HepG2 (cell line): ENCODE measurements at regions not wholly inside any gene's neighbourhood (a gene's known extent, or its start where the extent isn't known, plus 50 kb on each side); places are given as distances from the start of the nearest gene placed in this dataset.

Source experiments
- ARHGAP35 ChIP-seq: sonication (generic); formaldehyde crosslinking; IDR thresholded peaks from 2 replicates; pipeline ENCODE4 v1.9.0; 2022; ENCODE audit warnings: mild to moderate bottlenecking, inconsistent platforms, moderate library complexity, missing genetic modification reagents, borderline replicate concordance
- BHLHE40 ChIP-seq: IDR thresholded peaks from 2 replicates; pipeline ENCODE4 v1.6.1; 2011; ENCODE audit warnings: low read length, improper control_type of control experiment
- CC2D1A ChIP-seq: sonication (generic); formaldehyde crosslinking; IDR thresholded peaks from 2 replicates; pipeline ENCODE4 v1.8.1; 2023; ENCODE audit warnings: mild to moderate bottlenecking, missing genetic modification reagents
- CHD2 ChIP-seq: IDR thresholded peaks from 2 replicates; pipeline ENCODE4 v1.6.1; 2011; ENCODE audit warnings: low read depth, low read length, improper control_type of control experiment
- JUND ChIP-seq: sonication (generic); formaldehyde crosslinking; IDR thresholded peaks from 2 replicates; pipeline ENCODE4 v1.8.0; 2022; ENCODE audit warnings: mild to moderate bottlenecking, missing genetic modification reagents
- STAG1 ChIP-seq: sonication (generic); formaldehyde crosslinking; IDR thresholded peaks from 2 replicates; pipeline ENCODE4 v1.4.0; 2020; ENCODE audit warnings: missing genetic modification reagents
- ZBTB7B ChIP-seq: sonication (generic); formaldehyde crosslinking; IDR thresholded peaks from 2 replicates; pipeline ENCODE4 v1.4.0; 2020; ENCODE audit warnings: missing genetic modification reagents

DNA sequence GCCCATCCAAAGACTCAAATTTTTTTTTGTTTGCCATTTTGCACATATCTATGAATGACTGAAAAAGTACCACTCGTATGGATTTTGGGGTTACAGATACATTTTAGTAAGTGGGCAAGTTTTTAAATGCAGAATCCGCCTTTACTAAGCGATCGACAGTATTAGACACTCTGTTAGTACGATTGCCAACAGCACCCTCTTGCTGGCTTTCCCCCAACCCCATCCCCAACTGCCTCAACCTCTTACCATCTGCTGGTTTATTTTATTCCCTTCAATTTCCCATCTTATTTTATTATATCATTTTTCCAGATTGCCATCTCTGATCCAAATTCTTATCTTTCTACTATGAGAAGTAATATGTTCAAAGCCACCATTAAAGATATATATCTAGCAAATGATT, 244.8 kb downstream of the LRRIQ3 start:
- no peak for TF ChIP-seq BHLHE40
- no peak for TF ChIP-seq CC2D1A (CRISPR knock-in tag)
- no peak for TF ChIP-seq ARHGAP35 (CRISPR knock-in tag)
- TF ChIP-seq STAG1 (CRISPR knock-in tag) = no peak
- no peak for TF ChIP-seq ZBTB7B (CRISPR knock-in tag)
- TF ChIP-seq JUND = no peak
- TF ChIP-seq CHD2 = no peak
